ENCODE measurements at regions not wholly inside any gene's neighbourhood (a gene's known extent, or its start where the extent isn't known, plus 50 kb on each side); places are given as distances from the start of the nearest gene placed in this dataset.

DNA sequence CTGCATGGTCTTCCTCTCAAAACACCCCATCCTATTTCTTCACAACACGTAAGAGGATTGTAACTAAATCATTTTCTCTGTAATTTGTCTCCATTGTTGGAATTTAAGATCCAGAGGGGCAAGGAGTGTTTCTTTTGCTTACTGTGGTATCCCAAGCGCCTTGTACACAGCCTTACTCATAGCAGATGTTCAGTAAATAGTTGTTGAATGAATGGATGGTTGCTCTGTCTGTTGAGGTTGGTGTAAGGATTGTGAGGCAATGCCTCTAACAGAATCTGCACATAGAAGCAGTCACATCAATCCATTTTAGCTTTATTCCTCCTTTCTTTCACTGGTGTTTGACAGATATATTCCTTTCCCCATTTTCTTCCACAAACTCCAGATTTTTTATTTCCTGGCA is 90.1 kb downstream of the ZNF365 start:
- TF ChIP-seq, protein P1, sequence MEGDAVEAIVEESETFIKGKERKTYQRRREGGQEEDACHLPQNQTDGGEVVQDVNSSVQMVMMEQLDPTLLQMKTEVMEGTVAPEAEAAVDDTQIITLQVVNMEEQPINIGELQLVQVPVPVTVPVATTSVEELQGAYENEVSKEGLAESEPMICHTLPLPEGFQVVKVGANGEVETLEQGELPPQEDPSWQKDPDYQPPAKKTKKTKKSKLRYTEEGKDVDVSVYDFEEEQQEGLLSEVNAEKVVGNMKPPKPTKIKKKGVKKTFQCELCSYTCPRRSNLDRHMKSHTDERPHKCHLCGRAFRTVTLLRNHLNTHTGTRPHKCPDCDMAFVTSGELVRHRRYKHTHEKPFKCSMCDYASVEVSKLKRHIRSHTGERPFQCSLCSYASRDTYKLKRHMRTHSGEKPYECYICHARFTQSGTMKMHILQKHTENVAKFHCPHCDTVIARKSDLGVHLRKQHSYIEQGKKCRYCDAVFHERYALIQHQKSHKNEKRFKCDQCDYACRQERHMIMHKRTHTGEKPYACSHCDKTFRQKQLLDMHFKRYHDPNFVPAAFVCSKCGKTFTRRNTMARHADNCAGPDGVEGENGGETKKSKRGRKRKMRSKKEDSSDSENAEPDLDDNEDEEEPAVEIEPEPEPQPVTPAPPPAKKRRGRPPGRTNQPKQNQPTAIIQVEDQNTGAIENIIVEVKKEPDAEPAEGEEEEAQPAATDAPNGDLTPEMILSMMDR (IDR thresholded peaks at IDR 0.05), result no peak
- no peak for TF ChIP-seq POLR2A (IDR thresholded peaks at IDR 0.05)

Measured in right lobe of liver (tissue), 4 donors.